H4 (cell line): ENCODE measurements at regions not wholly inside any gene's neighbourhood (a gene's known extent, or its start where the extent isn't known, plus 50 kb on each side); places are given as distances from the start of the nearest gene placed in this dataset.

Source experiments
- DNase-seq: peaks from one replicate; pipeline ENCODE4 v3.0.0-alpha.2; 2015; ENCODE audit warnings: low spot score

- no peak for DNase-seq
Measured at GRCh38 chr2:11100976-11101375, 54.3 kb upstream of the SLC66A3 start.

- DNase-seq, result no peak
Measured at GRCh38 chr2:11101430-11101829, 53.8 kb upstream of the SLC66A3 start.

- no peak for DNase-seq
Measured at GRCh38 chr2:11102466-11102865, 52.8 kb upstream of the SLC66A3 start.

GRCh38 chr2:11102956-11103860 lies 52.1 kb upstream of the SLC66A3 start:
- DNase-seq, result no peak

GRCh38 chr2:11103984-11104793 lies 51.1 kb upstream of the SLC66A3 start:
- no peak for DNase-seq

- no peak for DNase-seq
Measured at GRCh38 chr2:11104794-11105660, 50.2 kb upstream of the SLC66A3 start.
